ENCODE measurements at regions not wholly inside any gene's neighbourhood (a gene's known extent, or its start where the extent isn't known, plus 50 kb on each side); places are given as distances from the start of the nearest gene placed in this dataset.

DNA sequence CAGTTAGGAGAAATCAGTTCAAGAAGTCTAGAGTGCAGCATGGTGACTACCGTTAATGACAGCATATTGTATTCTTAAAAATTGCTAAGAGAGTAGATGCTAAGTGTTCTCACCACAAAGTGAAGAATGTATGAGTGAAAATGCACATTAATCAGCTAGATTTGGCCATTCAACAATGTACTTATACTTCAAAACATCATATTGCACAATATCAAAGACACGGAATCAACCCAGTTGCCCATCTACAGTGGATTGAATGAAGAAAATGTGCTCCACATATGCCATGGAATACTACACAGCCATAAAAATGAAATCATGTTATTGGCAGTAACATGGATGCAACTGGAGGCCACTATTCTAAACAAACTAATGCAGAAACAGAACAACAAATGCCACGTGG, 119.9 kb upstream of the NDN start:
- H3K4me3 ChIP-seq (ENCODE audit: low read length), result no peak overlapping the region
- no peak overlapping the region for H3K27ac ChIP-seq (ENCODE audit: low read depth, low read length)
- Mint-ChIP-seq H3K4me1 (no peaks in the 10 kb centered on the region), H3K9me3 (peaks cover 0 to 17% (median 14%) of the 10 kb centered on the region in 5 donors), H3K27ac (no peak overlapping the region), H3K4me3 (no peak overlapping the region), H3K27me3 (no peaks in the 10 kb centered on the region), H3K36me3 (no peaks in the 10 kb centered on the region)
- ChIA-PET POLR2A (no interaction called here), CTCF (no interaction called here)
- no peaks in the 10 kb centered on the region for H3K36me3 ChIP-seq (ENCODE audit: insufficient read depth, low read length)
- no peaks in the 10 kb centered on the region for H3K4me1 ChIP-seq (ENCODE audit: insufficient read depth, low read length)
- no peaks in the 10 kb centered on the region for H3K9me3 ChIP-seq (ENCODE audit: low read length)
- DNase-seq, result no peak
- no peaks in the 10 kb centered on the region for H3K27me3 ChIP-seq (ENCODE audit: insufficient read depth, low read length, poor library complexity, severe bottlenecking)

- H3K4me1 Mint-ChIP-seq, result no peaks in the 10 kb centered on the region
- POLR2A ChIA-PET, result no interaction called here
- no peak for DNase-seq
These were observed 136.4 kb upstream of the NDN start for GRCh38 chr15:23823508-23823907.

DNA sequence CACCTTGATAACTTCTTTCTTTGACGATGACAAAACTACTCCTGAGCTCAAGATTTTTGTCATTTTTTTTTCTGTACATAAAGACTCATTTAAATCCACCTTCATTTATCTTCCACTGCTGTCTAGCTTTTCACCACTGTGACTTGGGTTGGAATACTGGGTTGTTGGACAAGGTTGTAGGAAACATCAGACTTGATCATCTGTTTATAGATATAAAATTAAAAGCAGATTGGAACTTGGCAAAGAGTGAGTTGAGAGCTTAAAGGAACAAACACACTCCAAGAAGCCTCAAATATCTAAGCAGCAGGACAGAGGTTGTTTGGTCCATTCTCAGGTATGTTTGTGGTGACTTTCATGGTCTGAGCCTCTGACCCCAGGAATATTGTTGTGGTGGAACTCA, 141.7 kb upstream of the NDN start:
- CTCF ChIA-PET, result no interaction called here
- Mint-ChIP-seq H3K4me3 (no peak overlapping the region), H3K36me3 (no peaks in the 10 kb centered on the region), H3K4me1 (no peaks in the 10 kb centered on the region), H3K27ac (no peak overlapping the region), H3K27me3 (no peaks in the 10 kb centered on the region), H3K9me3 (peaks cover 2 to 19% (median 5%) of the 10 kb centered on the region in 5 donors)
- H3K4me1 ChIP-seq (ENCODE audit: insufficient read depth, low read length), result no peaks in the 10 kb centered on the region
- no peaks in the 10 kb centered on the region for H3K27me3 ChIP-seq (ENCODE audit: insufficient read depth, low read length, poor library complexity, severe bottlenecking)
- H3K36me3 ChIP-seq (ENCODE audit: insufficient read depth, low read length), result no peaks in the 10 kb centered on the region
- no peaks in the 10 kb centered on the region for H3K9me3 ChIP-seq (ENCODE audit: low read length)
- POLR2A ChIA-PET, result no interaction called here
- no peak for DNase-seq
- no peak overlapping the region for H3K4me3 ChIP-seq (ENCODE audit: low read length)
- H3K27ac ChIP-seq (ENCODE audit: low read depth, low read length), result no peak overlapping the region

More at GRCh38 chr15:23823508-23823907, 136.4 kb upstream of the NDN start:
- CTCF ChIA-PET, result no interaction called here
- Histone ChIP-seq H3K36me3 (ENCODE audit: insufficient read depth, low read length) (no peaks in the 10 kb centered on the region), H3K4me3 (ENCODE audit: low read length) (no peak overlapping the region), H3K27ac (ENCODE audit: low read depth, low read length) (no peak overlapping the region), H3K9me3 (ENCODE audit: low read length) (no peaks in the 10 kb centered on the region), H3K4me1 (ENCODE audit: insufficient read depth, low read length) (no peaks in the 10 kb centered on the region), H3K27me3 (ENCODE audit: insufficient read depth, low read length, poor library complexity, severe bottlenecking) (no peaks in the 10 kb centered on the region)
- peaks cover 3 to 27% (median 8%) of the 10 kb centered on the region in 5 donors for H3K9me3 Mint-ChIP-seq
- no peak overlapping the region for H3K4me3 Mint-ChIP-seq
- H3K27me3 Mint-ChIP-seq, result no peaks in the 10 kb centered on the region
- no peaks in the 10 kb centered on the region for H3K36me3 Mint-ChIP-seq
- H3K27ac Mint-ChIP-seq, result no peak overlapping the region

DNA sequence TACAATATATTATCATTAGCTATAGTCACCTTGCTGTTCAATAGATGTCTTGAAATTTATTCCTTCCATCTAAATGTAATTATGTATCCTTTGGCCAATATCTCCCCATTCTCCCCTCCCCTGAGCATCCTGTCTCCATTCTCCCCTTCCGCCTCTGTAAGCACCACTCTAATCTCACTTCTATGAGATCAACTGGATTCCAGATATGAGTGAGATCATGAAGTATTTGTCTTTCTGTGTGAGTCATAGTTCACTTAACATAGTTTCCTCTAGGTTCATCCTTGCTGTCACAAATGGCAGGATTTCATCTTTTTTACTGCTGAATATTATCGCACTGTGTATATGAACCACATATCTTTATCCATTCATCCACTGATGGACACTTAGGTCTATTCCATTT, 148.8 kb upstream of the NDN start:
- Mint-ChIP-seq H3K36me3 (peaks cover 0 to 2% (median 0%) of the 10 kb centered on the region in 3 donors), H3K4me3 (no peak overlapping the region), H3K27ac (no peak overlapping the region), H3K4me1 (no peaks in the 10 kb centered on the region), H3K27me3 (peaks cover 0 to 4% of the 10 kb centered on the region in 2 donors), H3K9me3 (peaks cover 7 to 16% (median 12%) of the 10 kb centered on the region in 5 donors)
- no peak overlapping the region for H3K4me3 ChIP-seq (ENCODE audit: low read length)
- DNase-seq, result no peak
- H3K27me3 ChIP-seq (ENCODE audit: insufficient read depth, low read length, poor library complexity, severe bottlenecking), result no peaks in the 10 kb centered on the region
- H3K36me3 ChIP-seq (ENCODE audit: insufficient read depth, low read length), result no peaks in the 10 kb centered on the region
- ChIA-PET POLR2A (no interaction called here), CTCF (no interaction called here)
- H3K9me3 ChIP-seq (ENCODE audit: low read length), result no peaks in the 10 kb centered on the region
- no peak overlapping the region for H3K27ac ChIP-seq (ENCODE audit: low read depth, low read length)
- H3K4me1 ChIP-seq (ENCODE audit: insufficient read depth, low read length), result no peaks in the 10 kb centered on the region

- H3K4me1 ChIP-seq (ENCODE audit: insufficient read depth, low read length), result no peaks in the 10 kb centered on the region
- Mint-ChIP-seq H3K36me3 (peaks cover 0 to 2% (median 0%) of the 10 kb centered on the region in 3 donors), H3K4me3 (no peak overlapping the region), H3K4me1 (no peaks in the 10 kb centered on the region), H3K27ac (no peak overlapping the region), H3K9me3 (peaks cover 5 to 19% (median 14%) of the 10 kb centered on the region in 5 donors), H3K27me3 (peaks cover 0 to 4% of the 10 kb centered on the region in 2 donors)
- H3K27me3 ChIP-seq (ENCODE audit: insufficient read depth, low read length, poor library complexity, severe bottlenecking), result no peaks in the 10 kb centered on the region
- H3K9me3 ChIP-seq (ENCODE audit: low read length), result no peaks in the 10 kb centered on the region
- H3K36me3 ChIP-seq (ENCODE audit: insufficient read depth, low read length), result no peaks in the 10 kb centered on the region
- no peak overlapping the region for H3K4me3 ChIP-seq (ENCODE audit: low read length)
- no peak overlapping the region for H3K27ac ChIP-seq (ENCODE audit: low read depth, low read length)
- POLR2A ChIA-PET, result no interaction called here
- CTCF ChIA-PET, result no interaction called here
- DNase-seq, result no peak
These were observed 152.9 kb upstream of the NDN start for GRCh38 chr15:23839893-23840474.

DNA sequence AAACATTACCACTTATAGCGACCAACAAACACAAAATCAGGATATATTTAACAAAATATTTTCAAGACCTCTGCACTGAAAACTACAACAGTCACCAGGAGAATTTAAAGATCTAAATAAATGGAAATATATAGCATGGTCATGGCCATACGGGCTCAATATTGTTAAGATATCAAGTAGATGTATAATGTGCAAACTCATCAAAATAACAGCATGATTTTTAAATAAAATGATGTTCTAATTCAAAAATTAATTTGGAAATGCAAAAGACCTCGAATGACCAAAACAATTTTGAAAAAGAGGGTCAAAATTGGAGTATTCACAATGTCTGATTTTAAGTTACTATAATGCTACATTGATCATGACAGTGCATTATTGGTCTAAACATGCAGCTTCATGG, 159.1 kb upstream of the NDN start:
- H3K27ac Mint-ChIP-seq, result no peak overlapping the region
- ChIA-PET POLR2A (no interaction called here), CTCF (no interaction called here)
- Histone ChIP-seq H3K4me3 (ENCODE audit: low read length) (no peak overlapping the region), H3K36me3 (ENCODE audit: insufficient read depth, low read length) (no peaks in the 10 kb centered on the region), H3K4me1 (ENCODE audit: insufficient read depth, low read length) (no peaks in the 10 kb centered on the region), H3K27me3 (ENCODE audit: insufficient read depth, low read length, poor library complexity, severe bottlenecking) (no peaks in the 10 kb centered on the region), H3K27ac (ENCODE audit: low read depth, low read length) (no peak overlapping the region), H3K9me3 (ENCODE audit: low read length) (no peaks in the 10 kb centered on the region)
- no peaks in the 10 kb centered on the region for H3K36me3 Mint-ChIP-seq
- no peak for DNase-seq
- H3K9me3 Mint-ChIP-seq, result peaks cover 6 to 37% (median 6%) of the 10 kb centered on the region in 5 donors
- H3K4me3 Mint-ChIP-seq, result no peak overlapping the region
- H3K27me3 Mint-ChIP-seq, result no peaks in the 10 kb centered on the region
- no peaks in the 10 kb centered on the region for H3K4me1 Mint-ChIP-seq

- Mint-ChIP-seq H3K27me3 (no peaks in the 10 kb centered on the region), H3K9me3 (peaks cover 6 to 28% (median 10%) of the 10 kb centered on the region in 5 donors), H3K4me3 (no peak overlapping the region), H3K27ac (no peak overlapping the region), H3K36me3 (no peaks in the 10 kb centered on the region), H3K4me1 (no peaks in the 10 kb centered on the region)
- Histone ChIP-seq H3K4me1 (ENCODE audit: insufficient read depth, low read length) (no peaks in the 10 kb centered on the region), H3K9me3 (ENCODE audit: low read length) (no peaks in the 10 kb centered on the region), H3K27me3 (ENCODE audit: insufficient read depth, low read length, poor library complexity, severe bottlenecking) (no peaks in the 10 kb centered on the region), H3K4me3 (ENCODE audit: low read length) (no peak overlapping the region), H3K27ac (ENCODE audit: low read depth, low read length) (no peak overlapping the region), H3K36me3 (ENCODE audit: insufficient read depth, low read length) (no peaks in the 10 kb centered on the region)
- ChIA-PET POLR2A (no interaction called here), CTCF (no interaction called here)
- no peak for DNase-seq
These were observed 163.6 kb upstream of the NDN start for GRCh38 chr15:23850666-23851065.

DNA sequence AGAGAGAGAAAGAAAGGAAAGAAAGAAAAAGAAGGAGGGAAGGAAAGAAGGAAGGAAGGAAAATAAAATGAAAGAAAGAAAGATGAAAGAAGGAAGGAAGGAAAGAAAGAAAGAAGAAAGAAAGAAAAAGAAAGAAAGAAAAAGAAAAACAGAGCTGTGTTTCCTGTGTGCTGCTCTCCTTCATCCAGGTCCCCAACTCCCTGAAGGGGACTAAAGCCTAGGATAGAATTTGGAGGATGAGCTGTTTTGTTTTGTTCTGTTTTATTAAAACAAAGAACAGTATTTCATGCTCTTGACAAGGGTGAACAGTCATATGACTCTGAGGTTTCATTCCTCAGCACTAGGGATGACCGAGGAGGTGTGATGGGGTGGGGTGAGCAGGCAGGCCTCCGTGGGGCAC, 164.8 kb upstream of the NDN start:
- CTCF ChIA-PET, result no interaction called here

DNA sequence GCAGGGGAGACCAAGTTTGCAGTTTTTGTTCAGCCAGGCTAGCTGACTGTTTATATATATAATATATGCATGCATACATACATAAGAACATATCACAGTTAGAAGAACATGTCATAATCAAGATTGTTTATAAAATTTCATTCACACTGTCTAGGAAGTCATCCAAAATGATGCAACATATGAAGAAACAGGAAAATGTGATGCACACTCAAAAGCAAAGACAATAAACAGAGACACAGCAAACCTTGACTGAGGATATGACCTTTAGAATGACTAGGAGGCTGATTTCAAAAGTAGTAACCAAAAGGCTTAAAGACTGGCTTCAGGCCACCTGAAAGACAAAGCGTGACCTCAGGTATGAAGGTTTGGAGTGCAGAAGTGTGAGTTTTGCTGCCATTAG, 166.2 kb upstream of the NDN start:
- CTCF ChIA-PET, result no interaction called here
- Mint-ChIP-seq H3K4me3 (no peak overlapping the region), H3K27ac (no peak overlapping the region), H3K9me3 (peaks cover 6 to 20% (median 10%) of the 10 kb centered on the region in 5 donors), H3K27me3 (no peaks in the 10 kb centered on the region), H3K36me3 (no peaks in the 10 kb centered on the region), H3K4me1 (no peaks in the 10 kb centered on the region)
- Histone ChIP-seq H3K36me3 (ENCODE audit: insufficient read depth, low read length) (no peaks in the 10 kb centered on the region), H3K9me3 (ENCODE audit: low read length) (no peaks in the 10 kb centered on the region), H3K4me3 (ENCODE audit: low read length) (no peak overlapping the region), H3K27ac (ENCODE audit: low read depth, low read length) (no peak overlapping the region), H3K27me3 (ENCODE audit: insufficient read depth, low read length, poor library complexity, severe bottlenecking) (no peaks in the 10 kb centered on the region), H3K4me1 (ENCODE audit: insufficient read depth, low read length) (no peaks in the 10 kb centered on the region)
- DNase-seq, result no peak
- POLR2A ChIA-PET, result no interaction called here

More for the DNA sequence above, 164.8 kb upstream of the NDN start:
- no peaks in the 10 kb centered on the region for H3K4me1 ChIP-seq (ENCODE audit: insufficient read depth, low read length)
- no peak overlapping the region for H3K27ac ChIP-seq (ENCODE audit: low read depth, low read length)
- DNase-seq, result no peak
- POLR2A ChIA-PET, result no interaction called here
- no peaks in the 10 kb centered on the region for H3K36me3 ChIP-seq (ENCODE audit: insufficient read depth, low read length)
- H3K4me3 ChIP-seq (ENCODE audit: low read length), result no peak overlapping the region
- H3K9me3 ChIP-seq (ENCODE audit: low read length), result no peaks in the 10 kb centered on the region
- Mint-ChIP-seq H3K27ac (no peak overlapping the region), H3K4me1 (no peaks in the 10 kb centered on the region), H3K27me3 (no peaks in the 10 kb centered on the region), H3K36me3 (no peaks in the 10 kb centered on the region), H3K4me3 (no peak overlapping the region), H3K9me3 (peaks cover 6 to 28% (median 10%) of the 10 kb centered on the region in 5 donors)
- no peaks in the 10 kb centered on the region for H3K27me3 ChIP-seq (ENCODE audit: insufficient read depth, low read length, poor library complexity, severe bottlenecking)

Measured in CD8-positive, alpha-beta memory T cell (primary cell).